ENCODE measurements at regions not wholly inside any gene's neighbourhood (a gene's known extent, or its start where the extent isn't known, plus 50 kb on each side); places are given as distances from the start of the nearest gene placed in this dataset.

DNA sequence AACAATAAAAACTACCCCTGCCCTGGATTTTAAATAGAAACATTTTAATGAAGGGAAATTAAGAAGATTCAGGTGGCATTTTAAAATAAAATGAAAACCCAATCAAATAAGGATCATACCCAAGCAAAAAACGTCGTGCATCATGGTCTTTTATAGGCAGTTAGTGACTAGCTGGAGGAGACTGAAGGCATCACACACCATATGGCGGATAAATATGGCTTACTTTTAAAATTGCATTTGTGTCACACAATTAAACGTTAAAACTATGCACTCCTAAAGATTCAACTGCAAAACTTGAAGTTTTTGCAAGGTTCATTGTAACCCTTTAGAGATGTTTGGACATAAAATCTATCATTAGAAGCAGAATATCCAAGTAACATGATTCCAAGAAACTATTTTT lies 200.1 kb upstream of the NRG3 start:
- Histone ChIP-seq H3K4me2 (no peak overlapping the region), H3K36me3 (ENCODE audit: low read depth) (no peaks in the 10 kb centered on the region), H3K9me3 (ENCODE audit: insufficient read depth, low read depth) (no peaks in the 10 kb centered on the region), H3F3A (ENCODE audit: insufficient read depth, low read depth) (no peaks in the 10 kb centered on the region), H3K9me2 (ENCODE audit: insufficient read depth) (no peaks in the 10 kb centered on the region; the same call in 1 of the 2 replicates), H3K4me1 (replicated peaks; ENCODE audit: insufficient read depth) (no peaks in the 10 kb centered on the region), H3K4me3 (no peak overlapping the region), H2AFZ (no peak overlapping the region), H3K79me2 (ENCODE audit: low read depth) (no peaks in the 10 kb centered on the region), H3K27ac (no peak overlapping the region), H3K27me3 (ENCODE audit: insufficient read depth, low read depth) (no peaks in the 10 kb centered on the region), H4K20me1 (ENCODE audit: insufficient read depth) (no peaks in the 10 kb centered on the region)
- intact Hi-C loops (cut with micrococcal nuclease; ENCODE audit: unreplicated experiment) = no loop called here
- ChIA-PET POLR2A (ENCODE audit: unreplicated experiment) (no interaction called here), CTCF (no interaction called here)
- TF ChIP-seq, protein P1, sequence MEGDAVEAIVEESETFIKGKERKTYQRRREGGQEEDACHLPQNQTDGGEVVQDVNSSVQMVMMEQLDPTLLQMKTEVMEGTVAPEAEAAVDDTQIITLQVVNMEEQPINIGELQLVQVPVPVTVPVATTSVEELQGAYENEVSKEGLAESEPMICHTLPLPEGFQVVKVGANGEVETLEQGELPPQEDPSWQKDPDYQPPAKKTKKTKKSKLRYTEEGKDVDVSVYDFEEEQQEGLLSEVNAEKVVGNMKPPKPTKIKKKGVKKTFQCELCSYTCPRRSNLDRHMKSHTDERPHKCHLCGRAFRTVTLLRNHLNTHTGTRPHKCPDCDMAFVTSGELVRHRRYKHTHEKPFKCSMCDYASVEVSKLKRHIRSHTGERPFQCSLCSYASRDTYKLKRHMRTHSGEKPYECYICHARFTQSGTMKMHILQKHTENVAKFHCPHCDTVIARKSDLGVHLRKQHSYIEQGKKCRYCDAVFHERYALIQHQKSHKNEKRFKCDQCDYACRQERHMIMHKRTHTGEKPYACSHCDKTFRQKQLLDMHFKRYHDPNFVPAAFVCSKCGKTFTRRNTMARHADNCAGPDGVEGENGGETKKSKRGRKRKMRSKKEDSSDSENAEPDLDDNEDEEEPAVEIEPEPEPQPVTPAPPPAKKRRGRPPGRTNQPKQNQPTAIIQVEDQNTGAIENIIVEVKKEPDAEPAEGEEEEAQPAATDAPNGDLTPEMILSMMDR (conservative IDR thresholded peaks at IDR 0.05) = no peak
- TF ChIP-seq EZH2 (IDR thresholded peaks at IDR 0.05; ENCODE audit: low read depth) = no peak
- BruUV-seq (replicated peaks) = no TSS peak
- DNase-seq = no peak

DNA sequence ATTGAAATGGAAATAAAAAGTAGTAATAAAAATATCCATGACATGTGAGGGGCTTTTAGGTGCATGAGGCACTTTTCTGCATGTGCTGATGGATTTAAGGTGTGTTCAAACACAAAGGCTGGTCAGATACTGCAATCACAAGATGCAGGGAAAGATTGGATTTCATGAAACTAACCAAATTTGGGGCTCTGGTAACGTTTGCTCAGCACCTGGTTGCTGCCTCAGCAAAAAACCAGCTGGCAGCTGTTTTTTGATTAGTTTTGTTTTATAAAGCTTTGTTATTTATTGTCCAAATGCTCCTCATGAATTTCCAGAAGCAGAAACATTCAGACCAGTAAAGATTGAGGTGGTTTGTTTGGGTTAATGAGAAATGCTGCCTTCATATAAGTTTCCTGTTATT lies 195.7 kb upstream of the NRG3 start:
- Histone ChIP-seq H3K9me2 (ENCODE audit: insufficient read depth) (no peaks in the 10 kb centered on the region; the same call in 1 of the 2 replicates), H3F3A (ENCODE audit: insufficient read depth, low read depth) (no peaks in the 10 kb centered on the region), H3K9me3 (ENCODE audit: insufficient read depth, low read depth) (no peaks in the 10 kb centered on the region), H3K4me3 (no peak overlapping the region), H4K20me1 (ENCODE audit: insufficient read depth) (no peaks in the 10 kb centered on the region), H2AFZ (no peak overlapping the region), H3K4me1 (replicated peaks; ENCODE audit: insufficient read depth) (no peaks in the 10 kb centered on the region), H3K27me3 (ENCODE audit: insufficient read depth, low read depth) (no peaks in the 10 kb centered on the region), H3K79me2 (ENCODE audit: low read depth) (no peaks in the 10 kb centered on the region), H3K27ac (no peak overlapping the region), H3K4me2 (no peak overlapping the region), H3K36me3 (ENCODE audit: low read depth) (no peaks in the 10 kb centered on the region)
- BruUV-seq (replicated peaks) = no TSS peak
- intact Hi-C loops (cut with micrococcal nuclease; ENCODE audit: unreplicated experiment) = no loop called here
- no peak for DNase-seq
- POLR2A ChIA-PET (ENCODE audit: unreplicated experiment) = no interaction called here
- TF ChIP-seq, protein P1 (conservative IDR thresholded peaks at IDR 0.05) = no peak
- no peak for TF ChIP-seq EZH2 (IDR thresholded peaks at IDR 0.05; ENCODE audit: low read depth)
- CTCF ChIA-PET = no interaction called here

DNA sequence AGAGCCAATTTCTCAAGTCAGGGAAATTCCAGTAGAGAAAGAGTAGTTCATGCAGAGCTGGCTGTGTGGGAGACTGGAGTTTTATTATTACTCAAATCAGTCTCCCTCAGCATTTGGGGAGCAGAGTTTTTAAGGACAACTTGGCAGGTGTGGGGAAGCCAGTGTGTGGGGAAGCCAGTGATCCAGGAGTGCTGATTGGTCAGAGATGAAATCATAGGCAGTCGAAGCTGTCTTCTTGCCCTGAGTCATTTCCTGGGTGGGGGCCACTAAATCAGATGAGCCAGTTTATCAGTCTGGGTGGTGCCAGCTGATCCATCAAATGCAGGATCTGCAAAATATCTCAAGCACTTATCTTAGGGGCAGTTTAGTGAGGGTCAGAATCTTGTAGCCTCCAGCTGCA lies 194.6 kb upstream of the NRG3 start:
- no peaks in the 10 kb centered on the region for H3F3A ChIP-seq (ENCODE audit: insufficient read depth, low read depth)
- no peak overlapping the region for H3K4me3 ChIP-seq
- no peaks in the 10 kb centered on the region for H3K9me3 ChIP-seq (ENCODE audit: insufficient read depth, low read depth)
- POLR2A ChIA-PET (ENCODE audit: unreplicated experiment) = no interaction called here
- intact Hi-C loops (cut with micrococcal nuclease; ENCODE audit: unreplicated experiment) = no loop called here
- H3K36me3 ChIP-seq (ENCODE audit: low read depth) = no peaks in the 10 kb centered on the region
- H3K27me3 ChIP-seq (ENCODE audit: insufficient read depth, low read depth) = no peaks in the 10 kb centered on the region
- H3K27ac ChIP-seq = no peak overlapping the region
- H3K4me1 ChIP-seq (replicated peaks; ENCODE audit: insufficient read depth) = no peaks in the 10 kb centered on the region
- H3K9me2 ChIP-seq (ENCODE audit: insufficient read depth) = no peaks in the 10 kb centered on the region; the same call in 1 of the 2 replicates
- TF ChIP-seq EZH2 (IDR thresholded peaks at IDR 0.05; ENCODE audit: low read depth) = no peak
- TF ChIP-seq, protein P1 (conservative IDR thresholded peaks at IDR 0.05) = no peak
- no peaks in the 10 kb centered on the region for H3K79me2 ChIP-seq (ENCODE audit: low read depth)
- BruUV-seq (replicated peaks) = no TSS peak
- no peak overlapping the region for H3K4me2 ChIP-seq
- H2AFZ ChIP-seq = no peak overlapping the region
- CTCF ChIA-PET = no interaction called here
- H4K20me1 ChIP-seq (ENCODE audit: insufficient read depth) = no peaks in the 10 kb centered on the region
- DNase-seq = no peak
